HEK293T (cell line): ENCODE measurements at regions not wholly inside any gene's neighbourhood (a gene's known extent, or its start where the extent isn't known, plus 50 kb on each side); places are given as distances from the start of the nearest gene placed in this dataset.

Source experiments
- ARNT ChIP-seq: fragments of 450-650 bp; IDR thresholded peaks from 2 replicates; pipeline ENCODE4 v1.6.1; 2017; ENCODE audit warnings: mild to moderate bottlenecking
- SP1 ChIP-seq: fragments of 450-650 bp; IDR thresholded peaks from 2 replicates; pipeline ENCODE4 v1.6.1; 2017
- TARDBP ChIP-seq: fragments of 450-650 bp; IDR thresholded peaks from 2 replicates; pipeline ENCODE4 v1.6.1; 2016

DNA sequence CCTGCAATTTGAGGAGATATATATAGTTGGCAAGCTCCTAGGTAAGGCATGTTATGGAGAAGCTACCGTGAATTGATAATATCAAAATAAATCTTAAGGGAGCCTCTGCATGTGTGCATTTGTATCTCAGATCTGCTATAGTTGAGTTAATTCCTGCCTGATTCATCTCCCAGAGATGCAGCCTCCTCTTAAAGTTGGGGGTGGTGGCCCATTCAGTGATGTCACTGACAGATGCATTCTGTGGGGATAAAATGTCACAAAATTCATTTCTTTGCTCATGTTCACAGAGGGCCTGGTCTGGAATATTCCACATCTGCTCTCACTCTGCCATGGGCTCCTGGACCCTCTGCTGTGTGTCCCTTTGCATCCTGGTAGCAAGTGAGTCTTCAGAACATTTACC, 185.8 kb upstream of the PRSS1 start:
- TF ChIP-seq SP1 (no peak), TARDBP (no peak), ARNT (no peak)
